SW 1271 (cell line): ENCODE measurements at regions not wholly inside any gene's neighbourhood (a gene's known extent, or its start where the extent isn't known, plus 50 kb on each side); places are given as distances from the start of the nearest gene placed in this dataset.

Source experiments
- DNase-seq, 2 experiments: peaks; one replicate each; lab custom pipeline; 2025; lab: John Stamatoyannopoulos, UW

DNA sequence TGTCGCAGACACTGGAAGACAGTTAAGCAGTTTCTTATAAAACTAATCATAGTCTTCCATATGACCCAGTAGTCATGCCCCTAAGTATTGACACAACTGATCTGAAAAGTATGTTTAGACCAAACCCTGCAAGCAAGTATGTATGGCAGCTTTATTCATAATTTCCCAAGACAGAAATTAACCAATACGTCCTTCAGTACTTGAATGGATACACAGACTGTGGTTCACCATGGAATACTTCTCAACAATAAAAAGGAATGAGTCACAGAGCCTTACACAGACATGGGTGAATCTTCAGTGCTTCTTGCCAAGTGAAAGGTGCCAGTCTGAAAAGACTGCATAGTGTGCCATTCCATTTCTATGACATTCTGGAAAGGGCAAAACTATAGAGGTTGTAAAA is 50.2 kb upstream of the AKR1E2 start:
- no peak for DNase-seq

GRCh38 chr10:4772202-4772570 is 53.8 kb upstream of the AKR1E2 start:
- DNase-seq: no peak

DNA sequence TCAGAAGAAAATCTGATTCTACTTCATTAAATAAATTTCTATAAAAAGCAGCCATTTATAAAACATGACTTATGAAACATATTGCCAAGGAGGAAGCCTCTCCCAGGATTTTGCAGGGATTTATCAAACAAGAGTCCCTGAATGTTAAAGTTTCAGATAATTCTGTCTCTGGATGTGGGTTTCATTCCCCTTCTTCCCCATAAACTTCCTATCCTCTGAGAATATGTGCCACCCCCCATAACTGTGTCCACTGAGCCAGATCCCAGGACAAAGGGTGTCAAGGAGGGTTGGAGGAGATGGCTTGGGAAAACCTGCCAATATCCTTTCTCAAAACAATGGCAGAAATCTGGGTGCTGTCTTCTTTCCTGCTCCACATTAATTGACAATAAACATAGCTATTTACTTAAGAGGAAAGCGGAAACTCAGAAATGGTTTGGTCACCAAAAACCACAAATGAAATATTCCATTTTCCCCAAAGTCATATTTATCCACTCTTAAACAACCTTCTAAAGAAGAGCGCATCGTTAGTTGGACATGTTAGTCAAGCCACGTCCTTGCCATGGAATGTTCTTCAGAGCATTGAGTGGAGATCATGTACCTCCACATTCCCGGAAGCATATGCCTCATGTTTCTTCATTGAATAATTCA is 54.3 kb upstream of the AKR1E2 start:
- no peak for DNase-seq

DNA sequence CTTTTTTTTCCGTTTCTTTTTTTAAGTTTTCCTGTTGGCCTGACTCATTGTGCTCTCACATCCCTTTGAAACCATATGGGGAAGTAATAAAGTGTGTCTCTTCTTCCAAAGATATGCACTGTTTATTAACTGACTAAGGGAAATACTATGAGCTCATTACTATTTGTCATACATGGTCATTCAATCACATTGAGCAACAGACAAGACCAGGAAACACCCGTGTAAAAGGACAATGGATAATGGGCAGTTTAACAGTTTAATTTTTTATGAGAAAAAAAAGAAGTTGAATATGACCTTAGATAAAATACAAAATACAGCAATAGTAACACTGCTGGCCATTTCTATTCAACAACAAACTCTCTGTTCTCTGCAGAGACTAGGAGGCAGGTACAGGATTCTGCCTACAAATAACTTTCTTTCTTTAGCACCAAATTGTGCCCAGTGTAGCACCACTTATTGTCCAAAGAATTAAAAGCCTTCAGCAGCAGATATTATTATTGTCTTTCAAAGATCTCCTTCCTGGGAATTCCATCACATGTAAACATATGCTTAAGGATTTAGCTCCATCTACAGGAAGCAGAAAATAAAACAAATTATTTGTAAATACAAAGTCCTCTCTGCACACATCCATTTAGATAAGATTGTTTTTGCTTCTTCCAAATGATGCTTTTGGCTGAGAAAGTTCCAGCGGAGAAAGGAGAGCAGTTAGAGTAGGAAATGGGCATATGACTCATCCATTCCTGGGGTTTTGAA is 55.0 kb upstream of the AKR1E2 start:
- DNase-seq: peak; percentile 82 to 93

DNA sequence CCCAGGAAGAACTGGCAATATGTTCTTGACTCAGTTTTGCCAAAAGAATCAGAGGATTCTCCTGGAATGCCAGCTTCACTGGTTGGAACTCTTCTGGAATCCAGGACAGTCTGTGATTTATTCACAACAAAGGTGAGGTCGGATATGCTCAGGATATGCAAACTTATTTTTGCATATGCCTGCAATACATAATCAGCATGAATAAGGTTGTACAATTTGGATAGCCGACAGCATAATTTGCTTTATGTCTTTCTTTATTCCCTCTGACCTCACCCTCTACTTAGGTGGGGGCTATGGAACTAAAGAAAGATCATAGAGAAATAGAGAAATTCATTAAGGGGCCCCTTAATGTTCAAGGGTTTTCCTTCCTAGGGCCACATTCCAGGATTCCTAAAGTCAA is 57.6 kb upstream of the AKR1E2 start:
- DNase-seq: no peak

DNA sequence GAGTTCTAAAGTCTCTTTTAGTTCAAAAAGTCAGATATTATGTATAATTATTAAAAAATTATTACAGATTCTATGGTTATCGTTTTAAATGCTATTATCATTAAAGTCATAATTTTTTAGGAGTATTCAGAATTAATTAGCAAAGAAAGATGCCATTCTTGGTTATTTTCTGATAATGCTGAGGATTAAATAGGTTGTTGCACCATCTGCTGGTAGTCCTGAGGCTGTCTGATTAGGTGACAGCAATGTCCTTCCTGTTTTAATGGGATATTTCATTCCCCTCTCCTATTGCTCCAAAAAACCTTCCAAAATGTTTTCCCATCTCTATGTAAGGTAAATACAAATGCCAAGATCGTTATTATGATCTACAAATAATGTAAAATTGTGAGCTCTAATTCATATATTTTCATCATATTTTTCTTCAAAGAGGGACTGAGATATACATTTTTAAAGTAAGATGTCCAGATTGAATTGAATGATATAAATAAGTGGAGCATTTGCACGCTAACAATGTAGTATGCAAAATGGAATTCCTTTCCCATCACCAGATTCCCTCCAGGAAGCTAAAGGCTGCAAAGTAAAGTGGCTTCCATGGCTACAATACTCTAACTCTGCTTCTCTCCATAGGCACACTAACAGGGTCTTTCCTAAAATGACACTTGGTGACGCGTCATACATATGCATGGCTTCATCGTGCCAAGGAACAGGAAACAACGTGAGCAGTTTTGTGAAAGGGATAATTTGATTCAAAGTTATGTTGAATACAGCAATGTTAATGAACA is 58.8 kb upstream of the AKR1E2 start:
- DNase-seq: peak in 1 of 2 experiments; percentile 65

GRCh38 chr10:4766454-4766853 is 59.6 kb upstream of the AKR1E2 start:
- DNase-seq: no peak

DNA sequence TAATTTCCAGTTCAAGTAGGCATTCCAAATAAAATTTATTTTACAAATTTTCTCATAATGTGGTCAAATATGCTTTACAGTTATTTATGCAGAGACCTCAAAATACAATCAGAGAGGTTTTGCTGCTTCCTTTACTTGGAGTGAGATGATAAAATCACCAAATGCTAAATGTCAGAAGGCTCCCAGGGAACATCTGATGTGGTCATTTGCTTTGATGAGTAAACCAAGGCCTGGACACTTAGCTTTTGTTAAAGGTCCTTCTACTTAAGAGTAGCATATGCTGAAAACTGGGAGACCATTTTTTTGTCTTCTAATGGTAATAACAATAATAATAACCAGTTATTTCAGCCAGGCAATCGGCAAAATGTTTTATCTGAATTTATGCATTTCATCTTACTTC is 60.6 kb upstream of the AKR1E2 start:
- DNase-seq: no peak

DNA sequence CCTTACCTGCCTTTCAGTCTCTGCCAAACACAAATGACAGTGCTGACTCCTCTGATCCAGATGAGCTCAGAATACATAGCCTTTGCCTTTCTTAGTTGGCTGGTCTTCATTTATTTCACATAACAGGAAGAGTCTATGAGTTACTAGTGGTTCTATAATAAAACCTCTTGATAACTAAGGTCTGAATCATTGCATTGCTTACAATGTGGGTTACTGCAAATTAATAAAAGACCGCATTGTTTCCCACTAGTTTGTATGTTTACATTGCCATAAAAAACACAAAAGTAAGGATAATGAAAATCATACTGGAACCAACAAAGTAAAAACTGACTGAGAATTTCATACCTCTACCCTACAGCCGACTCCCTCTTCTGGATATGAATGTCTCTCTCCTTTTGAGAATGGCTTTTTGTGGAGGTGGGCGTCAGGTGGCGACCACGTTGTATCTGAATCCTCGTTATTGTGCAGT is 62.0 kb upstream of the AKR1E2 start:
- peak in 1 of 2 experiments; percentile 35 for DNase-seq

GRCh38 chr10:4763513-4763912 is 62.5 kb upstream of the AKR1E2 start:
- DNase-seq: no peak

DNA sequence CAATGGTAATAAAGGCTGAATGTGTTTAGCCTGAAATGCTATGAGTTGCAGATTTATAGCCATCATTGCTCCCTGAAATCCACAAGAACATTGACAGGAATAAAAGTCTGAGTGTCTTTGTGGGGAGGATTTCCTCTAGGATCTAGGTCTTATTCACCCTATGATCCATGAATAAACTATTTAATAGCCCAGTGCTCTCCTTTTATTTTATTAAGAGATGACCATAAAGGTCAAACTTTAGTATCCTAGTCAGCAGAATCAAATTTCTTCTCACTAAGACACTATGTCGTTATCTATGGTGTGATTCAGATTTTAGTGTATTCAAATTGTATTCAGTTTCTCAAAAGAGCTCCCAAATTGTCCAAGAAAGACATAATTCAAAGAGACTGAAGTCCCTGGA is 67.8 kb upstream of the AKR1E2 start:
- DNase-seq: no peak

DNA sequence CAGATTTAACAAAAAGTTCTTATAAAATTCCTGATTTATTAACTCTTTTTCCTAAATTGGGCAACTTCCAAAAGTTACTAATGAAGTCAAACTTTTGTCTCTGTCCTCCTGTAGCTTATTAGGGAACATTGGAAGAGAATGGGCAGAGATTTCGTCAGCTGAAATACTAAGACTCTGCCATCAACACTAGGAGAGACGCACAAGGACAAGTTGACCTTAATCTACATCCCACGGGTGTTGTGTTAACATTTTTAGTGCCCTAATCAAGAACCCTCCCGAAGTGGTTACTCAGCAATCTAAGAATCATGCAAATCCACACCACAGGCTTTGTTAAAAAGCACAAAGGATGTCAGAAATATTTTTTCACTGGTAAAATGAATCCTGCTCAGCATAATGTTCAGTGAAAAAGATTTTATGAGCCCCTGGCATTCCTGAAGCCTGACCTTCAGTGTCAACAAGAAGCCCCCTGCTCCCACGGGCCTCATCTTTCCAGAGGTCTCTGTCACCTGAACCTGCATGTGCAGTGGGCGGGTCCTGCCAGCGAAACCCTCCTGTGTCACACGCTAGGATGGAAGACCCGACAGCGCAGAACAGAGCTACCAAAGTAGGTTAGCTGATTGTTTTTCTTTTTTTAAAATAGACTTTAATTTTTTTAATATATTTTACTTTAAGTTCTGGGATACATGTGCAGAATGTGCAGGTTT is 70.6 kb upstream of the AKR1E2 start:
- no peak for DNase-seq

DNA sequence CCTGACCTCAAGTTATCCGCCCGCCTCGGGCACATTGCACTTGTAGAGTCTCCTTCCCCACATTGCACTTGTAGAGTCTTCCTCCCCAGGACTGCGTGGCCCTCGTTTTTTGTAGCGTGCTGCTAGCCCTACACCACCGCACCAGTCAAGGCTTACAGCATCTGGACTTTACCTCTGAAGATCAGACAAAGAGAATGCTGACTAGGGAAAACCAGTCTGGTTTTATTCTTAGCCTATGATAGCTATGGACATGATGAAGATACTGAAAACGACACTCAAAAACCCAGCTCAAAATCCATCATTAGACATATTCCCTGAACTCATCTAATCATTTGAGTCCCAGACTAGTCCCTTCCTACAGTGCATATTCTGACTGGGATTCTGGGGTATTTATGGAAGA is 71.9 kb upstream of the AKR1E2 start:
- DNase-seq: no peak

DNA sequence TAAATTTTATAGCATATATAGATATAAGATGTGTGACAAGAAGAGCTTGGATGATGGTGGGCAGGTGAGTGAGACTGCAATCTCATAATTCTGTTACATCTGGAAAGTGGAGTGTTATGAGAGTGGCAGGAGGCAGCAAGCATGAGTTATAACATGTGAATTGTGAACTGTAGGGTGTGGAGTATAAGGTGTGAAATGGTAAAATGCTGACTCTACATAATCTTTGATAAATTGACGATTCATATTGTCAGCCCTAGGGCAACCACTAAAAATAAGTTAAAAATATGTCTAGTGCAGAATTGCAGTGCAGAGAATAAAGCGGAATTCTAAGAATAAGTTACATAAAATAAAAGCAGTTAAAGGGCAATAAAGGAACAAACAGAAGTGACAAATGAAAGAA is 74.8 kb upstream of the AKR1E2 start:
- no peak for DNase-seq

DNA sequence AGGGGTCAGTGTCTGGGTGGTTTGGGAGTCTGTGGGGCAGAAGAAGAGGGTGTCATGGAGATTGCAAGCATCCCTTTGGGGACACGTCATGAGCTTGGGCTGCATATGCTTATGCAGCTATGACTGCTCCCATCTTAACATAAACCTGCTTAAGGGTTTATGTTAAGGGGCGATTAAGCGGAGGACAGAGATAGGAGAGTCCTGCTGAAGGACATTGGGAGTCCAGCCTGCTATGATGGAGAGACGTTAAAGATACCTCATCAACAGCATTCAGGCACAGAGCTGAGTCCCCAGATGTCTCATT is 76.8 kb upstream of the AKR1E2 start:
- no peak for DNase-seq

DNA sequence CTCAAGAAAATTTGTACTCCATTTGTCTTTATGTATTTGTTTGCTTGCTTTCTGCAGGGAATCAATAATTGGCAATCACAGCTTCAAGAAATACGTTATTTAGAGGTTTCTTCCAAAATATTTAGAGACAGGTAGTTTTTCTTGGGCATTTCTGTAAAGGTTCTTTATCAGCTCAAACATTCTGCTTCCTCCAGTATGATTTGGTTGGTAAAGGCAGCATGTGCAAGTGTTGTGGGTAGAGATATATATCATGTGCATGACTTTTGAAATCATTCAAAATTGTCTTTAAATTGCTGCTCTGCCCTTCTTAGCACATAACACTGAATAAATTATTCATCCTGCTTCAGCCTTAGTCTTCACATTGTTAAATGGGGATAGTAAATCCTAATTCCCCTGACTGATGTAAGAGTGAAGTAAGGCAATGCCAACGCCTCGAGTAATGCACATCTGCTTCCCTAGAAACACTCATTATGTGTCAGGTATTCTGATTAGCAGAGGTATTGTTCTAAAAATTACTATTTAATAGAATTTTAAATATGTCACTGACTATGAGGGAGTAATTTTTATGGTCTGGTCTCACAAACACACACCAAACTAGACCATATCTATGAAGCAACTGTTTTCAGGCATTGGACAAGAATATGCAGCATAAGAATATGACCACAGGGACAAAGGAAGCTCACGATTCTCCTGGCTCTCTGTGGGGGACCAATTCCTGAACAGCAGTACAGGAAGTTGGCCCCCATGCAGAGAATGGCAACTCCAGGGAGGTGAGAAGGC is 77.3 kb upstream of the AKR1E2 start:
- no peak for DNase-seq

GRCh38 chr10:4742217-4742616 is 83.8 kb upstream of the AKR1E2 start:
- DNase-seq: no peak

DNA sequence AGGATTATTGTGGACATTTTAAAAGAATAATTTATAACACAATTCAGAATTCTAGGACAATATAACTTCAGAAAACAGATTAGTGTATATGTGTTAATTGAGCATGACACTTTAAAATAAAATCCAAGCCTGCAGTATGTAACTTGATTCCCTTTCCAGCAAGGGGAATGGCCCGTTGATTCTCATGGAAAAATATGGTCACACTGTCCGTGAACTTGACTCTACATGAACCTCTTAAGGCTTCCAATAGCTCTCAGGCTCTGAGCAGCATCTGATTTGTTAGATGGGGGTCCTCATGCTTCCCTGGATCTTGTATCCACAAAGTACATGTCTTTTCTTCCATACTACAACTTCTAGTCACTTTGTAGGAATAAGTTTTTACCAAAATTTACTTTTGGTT is 85.5 kb upstream of the AKR1E2 start:
- DNase-seq: no peak

DNA sequence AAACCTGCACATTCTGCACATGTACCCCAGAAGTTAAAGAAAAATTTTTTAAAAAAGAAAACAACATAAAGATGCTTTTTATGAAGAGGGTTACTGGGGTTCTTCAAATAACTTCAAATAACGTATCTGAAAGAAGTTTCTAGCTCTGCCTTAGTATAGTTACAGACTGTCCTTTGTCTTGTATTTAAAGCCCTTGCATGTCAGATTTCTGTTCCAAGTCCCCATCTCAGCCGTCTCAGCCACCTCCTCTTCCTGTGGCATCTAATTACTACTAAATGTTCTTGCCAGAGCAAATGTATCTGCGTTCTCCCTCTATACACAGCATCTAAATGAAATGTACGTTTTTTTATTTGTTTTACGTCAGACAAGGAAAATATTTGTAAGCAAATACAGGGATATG is 89.4 kb upstream of the AKR1E2 start:
- no peak for DNase-seq

- DNase-seq: no peak
These were observed 89.8 kb upstream of the AKR1E2 start for GRCh38 chr10:4736183-4736582.

GRCh38 chr10:4733843-4734224 is 92.2 kb upstream of the AKR1E2 start:
- no peak for DNase-seq
